ENCODE measurements at regions not wholly inside any gene's neighbourhood (a gene's known extent, or its start where the extent isn't known, plus 50 kb on each side); places are given as distances from the start of the nearest gene placed in this dataset.

- POLR2A ChIA-PET (ENCODE audit: low non-redundant PET): no interaction called here
- no peak overlapping the region for H3K27ac ChIP-seq
- CTCF ChIA-PET: interaction anchor here (0.6 kb wide), 1 partner anchor 92 kb away, joined by 4 read pairs; no protein-coding TSS in a partner anchor
- no peak for DNase-seq (ENCODE audit: low spot score)
- TF ChIP-seq CTCF (conservative IDR thresholded peaks at IDR 0.05; ENCODE audit: low read depth): no peak
These were observed 109.8 kb upstream of the TARS1 start for GRCh38 chr5:33330992-33331391.

- no peak overlapping the region for H3K27ac ChIP-seq
- ChIA-PET CTCF (no interaction called here), POLR2A (ENCODE audit: low non-redundant PET) (no interaction called here)
- no peak for TF ChIP-seq CTCF (conservative IDR thresholded peaks at IDR 0.05; ENCODE audit: low read depth)
- DNase-seq (ENCODE audit: low spot score): no peak
These were observed 108.0 kb upstream of the TARS1 start for GRCh38 chr5:33332804-33333203.

GRCh38 chr5:33334829-33335228 lies 105.9 kb upstream of the TARS1 start:
- ChIA-PET POLR2A (ENCODE audit: low non-redundant PET) (no interaction called here), CTCF (no interaction called here)
- TF ChIP-seq CTCF (conservative IDR thresholded peaks at IDR 0.05; ENCODE audit: low read depth): no peak
- no peak for DNase-seq (ENCODE audit: low spot score)
- no peak overlapping the region for H3K27ac ChIP-seq

GRCh38 chr5:33336891-33337636 lies 103.7 kb upstream of the TARS1 start:
- ChIA-PET POLR2A (ENCODE audit: low non-redundant PET) (no interaction called here), CTCF (no interaction called here)
- no peak overlapping the region for H3K27ac ChIP-seq
- no peak for TF ChIP-seq CTCF (conservative IDR thresholded peaks at IDR 0.05; ENCODE audit: low read depth)
- DNase-seq (ENCODE audit: low spot score): no peak

GRCh38 chr5:33337637-33337992 lies 103.2 kb upstream of the TARS1 start:
- POLR2A ChIA-PET (ENCODE audit: low non-redundant PET): no interaction called here
- CTCF ChIA-PET: no interaction called here
- TF ChIP-seq CTCF (conservative IDR thresholded peaks at IDR 0.05; ENCODE audit: low read depth): no peak
- no peak for DNase-seq (ENCODE audit: low spot score)
- H3K27ac ChIP-seq: no peak overlapping the region

- H3K27ac ChIP-seq: no peak overlapping the region
- TF ChIP-seq CTCF (conservative IDR thresholded peaks at IDR 0.05; ENCODE audit: low read depth): no peak
- DNase-seq (ENCODE audit: low spot score): no peak
- POLR2A ChIA-PET (ENCODE audit: low non-redundant PET): no interaction called here
- CTCF ChIA-PET: no interaction called here
These were observed 102.2 kb upstream of the TARS1 start for GRCh38 chr5:33338336-33339110.

Data from RWPE1 (cell line).